Neuronal stem cell (in vitro differentiated cells): ENCODE measurements at regions not wholly inside any gene's neighbourhood (a gene's known extent, or its start where the extent isn't known, plus 50 kb on each side); places are given as distances from the start of the nearest gene placed in this dataset.

Experiments used
- DNase-seq: peaks from one replicate; pipeline ENCODE4 v3.0.0-alpha.2; 2013; ENCODE audit warnings: low spot score
- H2AFZ ChIP-seq: one replicate; pipeline ENCODE4 v1.6.1; 2013; ENCODE audit warnings: mild to moderate bottlenecking, low read length, inconsistent platforms
- H2AK5ac ChIP-seq: 2 replicates; pipeline ENCODE4 v1.6.1; 2013; ENCODE audit warnings: low read depth, mild to moderate bottlenecking, inconsistent platforms, low read length, moderate library complexity, mixed read lengths
- H2BK120ac ChIP-seq: 2 replicates; pipeline ENCODE4 v1.6.1; 2013; ENCODE audit warnings: low read depth, mild to moderate bottlenecking, inconsistent platforms, low read length, moderate library complexity, mixed read lengths
- H2BK12ac ChIP-seq: one replicate; pipeline ENCODE4 v1.6.1; 2013; ENCODE audit warnings: low read length, inconsistent platforms
- H2BK15ac ChIP-seq: 2 replicates; pipeline ENCODE4 v1.6.1; 2013; ENCODE audit warnings: mild to moderate bottlenecking, low read length, inconsistent platforms, mixed read lengths
- H2BK5ac ChIP-seq: one replicate; pipeline ENCODE4 v1.6.1; 2013; ENCODE audit warnings: inconsistent platforms, mild to moderate bottlenecking, low read length, moderate library complexity
- H3K14ac ChIP-seq: one replicate; pipeline ENCODE4 v1.6.1; 2013; ENCODE audit warnings: low read length, inconsistent platforms
- H3K18ac ChIP-seq: 2 replicates; pipeline ENCODE4 v1.6.1; 2013; ENCODE audit warnings: low read length, inconsistent platforms
- H3K23ac ChIP-seq: 2 replicates; pipeline ENCODE4 v1.6.1; 2013; ENCODE audit warnings: low read depth, mild to moderate bottlenecking, mixed read lengths, low read length, inconsistent platforms; ENCODE audit not compliant: poor library complexity
- H3K27ac ChIP-seq: replicated peaks from 3 replicates; pipeline ENCODE4 v1.5.1; 2013; ENCODE audit warnings: low read length, inconsistent platforms
- H3K27me3 ChIP-seq, 3 experiments: 2 replicates each; pipeline ENCODE4 v1.6.1; 2013; ENCODE audit warnings: low read length in 3 of 3, mild to moderate bottlenecking in 2 of 3, inconsistent platforms in 1 of 3, low read depth in 1 of 3, mixed read lengths in 1 of 3, moderate library complexity in 1 of 3; ENCODE audit not compliant: control insufficient read depth in 3 of 3, insufficient read depth in 3 of 3
- H3K36me3 ChIP-seq, 2 donors: replicated peaks in 1 of 2; 2 replicates each; pipeline ENCODE4 v1.6.1; 2013; ENCODE audit warnings: low read length in 2 of 2; ENCODE audit not compliant: control insufficient read depth in 2 of 2, insufficient read depth in 2 of 2
- H3K4ac ChIP-seq: 2 replicates; pipeline ENCODE4 v1.6.1; 2013; ENCODE audit warnings: inconsistent platforms, mild to moderate bottlenecking, low read length, moderate library complexity
- H3K4me1 ChIP-seq, 2 donors: 1 replicate in 1 of 2; 2 replicates in 1 of 2; pipeline ENCODE4 v1.6.1; 2013; ENCODE audit warnings: low read length in 2 of 2, low read depth in 1 of 2; ENCODE audit not compliant: control insufficient read depth in 2 of 2, insufficient read depth in 1 of 2
- H3K4me2 ChIP-seq: one replicate; pipeline ENCODE4 v1.6.1; 2013; ENCODE audit warnings: mild to moderate bottlenecking, low read length, inconsistent platforms; ENCODE audit not compliant: insufficient read depth, poor library complexity, severe bottlenecking
- H3K4me3 ChIP-seq, 2 donors: 2 replicates each; pipeline ENCODE4 v1.5.1; 2013; ENCODE audit warnings: low read length in 2 of 2, mild to moderate bottlenecking in 2 of 2, inconsistent platforms in 1 of 2, moderate library complexity in 1 of 2
- H3K79me1 ChIP-seq: one replicate; pipeline ENCODE4 v1.6.1; 2013; ENCODE audit warnings: low read depth, mild to moderate bottlenecking, inconsistent platforms, low read length, moderate library complexity
- H3K9ac ChIP-seq: one replicate; pipeline ENCODE4 v1.6.1; 2013; ENCODE audit warnings: mild to moderate bottlenecking, low read depth, low read length, inconsistent platforms; ENCODE audit not compliant: poor library complexity
- H3K9me3 ChIP-seq, 2 donors: replicated peaks in 1 of 2; 2 replicates each; pipeline versions ENCODE3 to v1.6.1; 2013; ENCODE audit warnings: low read length in 2 of 2, mild to moderate bottlenecking in 2 of 2, inconsistent platforms in 1 of 2, low read depth in 1 of 2, mixed read lengths in 1 of 2, moderate library complexity in 1 of 2; ENCODE audit not compliant: control insufficient read depth in 2 of 2, insufficient read depth in 1 of 2
- H4K8ac ChIP-seq: one replicate; pipeline ENCODE4 v1.6.1; 2013; ENCODE audit warnings: low read depth, mild to moderate bottlenecking, inconsistent platforms, low read length, moderate library complexity
- H4K91ac ChIP-seq: one replicate; pipeline ENCODE4 v1.6.1; 2013; ENCODE audit warnings: low read length, low read depth, mild to moderate bottlenecking, inconsistent platforms; ENCODE audit not compliant: poor library complexity
- WGBS, 2 donors: extraction: QIAGEN DNeasy Blood & Tissue Kit; methylation state at CpG; one replicate each; pipeline ENCODE4 v1.1.7; 2013; ENCODE audit warnings: missing lambda C conversion rate in 2 of 2, mixed read lengths in 1 of 2; ENCODE audit not compliant: insufficient read length in 2 of 2, insufficient replicate concordance in 1 of 2; ENCODE audit errors: extremely low coverage in 2 of 2; 5-methylcytosine and 5-hydroxymethylcytosine counted together

- Histone ChIP-seq H3K18ac (no peak overlapping the region), H2BK15ac (no peak overlapping the region), H4K8ac (no peak overlapping the region), H2AFZ (no peak overlapping the region), H3K79me1 (no peaks in the 10 kb centered on the region), H3K14ac (no peak overlapping the region), H3K9ac (no peak overlapping the region), H3K9me3 (no peaks in the 10 kb centered on the region), H2BK120ac (no peak overlapping the region), H2AK5ac (no peak overlapping the region), H3K23ac (no peak overlapping the region), H3K4me3 (no peak overlapping the region), H3K4ac (no peak overlapping the region), H4K91ac (no peak overlapping the region), H3K4me2 (no peak overlapping the region), H3K4me1 (no peaks in the 10 kb centered on the region), H3K27ac (no peak overlapping the region), H3K27me3 (no peaks in the 10 kb centered on the region), H2BK5ac (no peak overlapping the region), H3K36me3 (no peaks in the 10 kb centered on the region), H2BK12ac (no peak overlapping the region)
- WGBS, 2 donors = no CpG with 5 or more reads among the region's 4 CpGs
- no peak for DNase-seq
Observed at GRCh38 chr2:145685383-145686050, 1165.6 kb upstream of the ZEB2 start.

- Histone ChIP-seq H3K36me3 (no peaks in the 10 kb centered on the region), H3K4ac (no peak overlapping the region), H3K18ac (no peak overlapping the region), H2BK120ac (no peak overlapping the region), H3K79me1 (no peaks in the 10 kb centered on the region), H3K4me1 (no peaks in the 10 kb centered on the region), H2BK5ac (no peak overlapping the region), H2AK5ac (no peak overlapping the region), H2BK12ac (no peak overlapping the region), H4K8ac (no peak overlapping the region), H3K14ac (no peak overlapping the region), H3K9me3 (no peaks in the 10 kb centered on the region), H3K4me2 (no peak overlapping the region), H3K4me3 (no peak overlapping the region), H2AFZ (peak overlapping the region; percentile 9), H3K27me3 (no peaks in the 10 kb centered on the region), H4K91ac (no peak overlapping the region), H2BK15ac (no peak overlapping the region), H3K9ac (no peak overlapping the region), H3K27ac (no peak overlapping the region), H3K23ac (no peak overlapping the region)
- DNase-seq = no peak
Observed at GRCh38 chr2:145682546-145683157, 1162.7 kb upstream of the ZEB2 start.

- no peak overlapping the region for H3K4ac ChIP-seq
- no peak overlapping the region for H2BK12ac ChIP-seq
- H3K9me3 ChIP-seq = peaks cover 0 to 2% of the 10 kb centered on the region in 2 donors
- WGBS, 2 donors = no CpG with 5 or more reads among the region's 2 CpGs
- H3K27ac ChIP-seq = no peak overlapping the region
- H2BK15ac ChIP-seq = no peak overlapping the region
- no peaks in the 10 kb centered on the region for H3K27me3 ChIP-seq
- no peaks in the 10 kb centered on the region for H3K4me1 ChIP-seq
- DNase-seq = no peak
- no peak overlapping the region for H3K4me3 ChIP-seq
- no peak overlapping the region for H2AK5ac ChIP-seq
- H3K4me2 ChIP-seq = no peak overlapping the region
- no peak overlapping the region for H2AFZ ChIP-seq
- no peak overlapping the region for H3K23ac ChIP-seq
- H3K18ac ChIP-seq = peak overlapping the region; percentile 66
- no peak overlapping the region for H2BK5ac ChIP-seq
- no peak overlapping the region for H3K14ac ChIP-seq
- H2BK120ac ChIP-seq = no peak overlapping the region
- H3K9ac ChIP-seq = no peak overlapping the region
- no peak overlapping the region for H4K91ac ChIP-seq
- H4K8ac ChIP-seq = no peak overlapping the region
- H3K36me3 ChIP-seq = no peaks in the 10 kb centered on the region
- H3K79me1 ChIP-seq = no peaks in the 10 kb centered on the region
Observed at GRCh38 chr2:145680276-145680675, 1160.4 kb upstream of the ZEB2 start.

GRCh38 chr2:145677371-145677770 is 1157.5 kb upstream of the ZEB2 start:
- Histone ChIP-seq H3K27ac (no peak overlapping the region), H2BK5ac (no peak overlapping the region), H2BK15ac (no peak overlapping the region), H3K4me3 (no peak overlapping the region), H3K9me3 (peaks cover 0 to 2% of the 10 kb centered on the region in 2 donors), H3K18ac (no peak overlapping the region), H3K4me1 (no peaks in the 10 kb centered on the region), H2AK5ac (no peak overlapping the region), H3K27me3 (no peaks in the 10 kb centered on the region), H4K8ac (no peak overlapping the region), H3K4me2 (no peak overlapping the region), H3K23ac (no peak overlapping the region), H3K36me3 (no peaks in the 10 kb centered on the region), H2BK12ac (no peak overlapping the region), H2BK120ac (no peak overlapping the region), H3K14ac (no peak overlapping the region), H3K4ac (no peak overlapping the region), H2AFZ (no peak overlapping the region), H4K91ac (no peak overlapping the region), H3K79me1 (no peaks in the 10 kb centered on the region), H3K9ac (no peak overlapping the region)
- no CpG with 5 or more reads among the region's 2 CpGs for WGBS, 2 donors
- DNase-seq = no peak
